GM18507 (cell line): ENCODE measurements at regions not wholly inside any gene's neighbourhood (a gene's known extent, or its start where the extent isn't known, plus 50 kb on each side); places are given as distances from the start of the nearest gene placed in this dataset.
"Not testable (repeated sequence)": the region's sequence is repeated elsewhere in the genome, so short reads cannot be mapped to it uniquely, and the experiment has no call there.

Experiments
- DNase-seq: peaks from one replicate; pipeline ENCODE4 v3.0.0; 2011; ENCODE audit warnings: low read depth; ENCODE audit not compliant: insufficient read length; ENCODE audit errors: extremely low spot score
- FAIRE-seq: peaks from 2 replicates; lab custom pipeline; 2011; peaks lifted over from hg19 to GRCh38; lab: Jason Lieb, UNC

- not testable (repeated sequence) for FAIRE-seq, DNase-seq
Measured at GRCh38 chr9:85792057-85792456, 50.3 kb upstream of the AGTPBP1 start.

- FAIRE-seq, DNase-seq: not testable (repeated sequence)
Measured at GRCh38 chr9:85802978-85803695, 61.4 kb upstream of the AGTPBP1 start.

- FAIRE-seq, DNase-seq: not testable (repeated sequence)
Measured at GRCh38 chr9:85804847-85805133, 63.0 kb upstream of the AGTPBP1 start.

GRCh38 chr9:85805134-85806005 lies 63.6 kb upstream of the AGTPBP1 start:
- peak; percentile 18 for DNase-seq

GRCh38 chr9:85808329-85808728 lies 66.6 kb upstream of the AGTPBP1 start:
- DNase-seq, FAIRE-seq: not testable (repeated sequence)

More at GRCh38 chr9:85805134-85806005, 63.6 kb upstream of the AGTPBP1 start:
- FAIRE-seq, result peak; percentile 79

GRCh38 chr9:85813388-85813787 lies 71.6 kb upstream of the AGTPBP1 start:
- DNase-seq, FAIRE-seq: not testable (repeated sequence)

GRCh38 chr9:85814800-85815199 lies 73.0 kb upstream of the AGTPBP1 start:
- not testable (repeated sequence) for DNase-seq
- FAIRE-seq, result peak; percentile 49

GRCh38 chr9:85818971-85819370 lies 77.2 kb upstream of the AGTPBP1 start:
- DNase-seq, result not testable (repeated sequence)
- peak; percentile 95 for FAIRE-seq

GRCh38 chr9:85820598-85820997 lies 78.8 kb upstream of the AGTPBP1 start:
- not testable (repeated sequence) for DNase-seq, FAIRE-seq

GRCh38 chr9:85824949-85825348 lies 83.2 kb upstream of the AGTPBP1 start:
- peak; percentile 51 for FAIRE-seq
- not testable (repeated sequence) for DNase-seq

GRCh38 chr9:85834591-85834990 lies 92.8 kb upstream of the AGTPBP1 start:
- DNase-seq, FAIRE-seq: not testable (repeated sequence)

- not testable (repeated sequence) for DNase-seq, FAIRE-seq
Measured at GRCh38 chr9:85843949-85844348, 97.0 kb upstream of the NAA35 start.

- FAIRE-seq, DNase-seq: not testable (repeated sequence)
Measured at GRCh38 chr9:85847782-85848181, 93.2 kb upstream of the NAA35 start.

GRCh38 chr9:85858056-85858750 lies 82.7 kb upstream of the NAA35 start:
- no peak for DNase-seq
- FAIRE-seq, result no peak

- FAIRE-seq (no peak), DNase-seq (no peak)
Measured at GRCh38 chr9:85859765-85860164, 81.2 kb upstream of the NAA35 start.

GRCh38 chr9:85861882-85862281 lies 79.1 kb upstream of the NAA35 start:
- FAIRE-seq, DNase-seq: not testable (repeated sequence)

GRCh38 chr9:85863875-85864274 lies 77.1 kb upstream of the NAA35 start:
- FAIRE-seq (no peak), DNase-seq (no peak)

GRCh38 chr9:85871008-85871407 lies 69.9 kb upstream of the NAA35 start:
- no peak for FAIRE-seq

GRCh38 chr9:85871683-85872082 lies 69.3 kb upstream of the NAA35 start:
- not testable (repeated sequence) for FAIRE-seq, DNase-seq

More at GRCh38 chr9:85871008-85871407, 69.9 kb upstream of the NAA35 start:
- DNase-seq, result no peak

- no peak for FAIRE-seq
- DNase-seq, result no peak
Measured at GRCh38 chr9:85872463-85872862, 68.5 kb upstream of the NAA35 start.
